ENCODE measurements at regions not wholly inside any gene's neighbourhood (a gene's known extent, or its start where the extent isn't known, plus 50 kb on each side); places are given as distances from the start of the nearest gene placed in this dataset.

- no peak for DNase-seq (ENCODE audit: low read depth in 2 of 2)
These were observed 128.0 kb downstream of the KIF20B start for GRCh38 chr10:89829262-89829886.

GRCh38 chr10:89829887-89830269 is 128.5 kb downstream of the KIF20B start:
- no peak for DNase-seq (ENCODE audit: low read depth in 2 of 2)

- DNase-seq (ENCODE audit: low read depth in 2 of 2), result no peak
These were observed 129.2 kb downstream of the KIF20B start for GRCh38 chr10:89830624-89831023.

- no peak for DNase-seq (ENCODE audit: low read depth in 2 of 2)
These were observed 135.4 kb downstream of the KIF20B start for GRCh38 chr10:89836840-89837164.

- peak in 1 of 2 experiments; percentile 26 for DNase-seq (ENCODE audit: low read depth in 2 of 2)
These were observed 136.0 kb downstream of the KIF20B start for GRCh38 chr10:89837165-89838043.

GRCh38 chr10:89838044-89838615 is 136.7 kb downstream of the KIF20B start:
- DNase-seq (ENCODE audit: low read depth in 2 of 2), result no peak

- no peak for DNase-seq (ENCODE audit: low read depth in 2 of 2)
These were observed 144.3 kb downstream of the KIF20B start for GRCh38 chr10:89845541-89846280.

GRCh38 chr10:89846281-89846630 is 144.9 kb downstream of the KIF20B start:
- DNase-seq (ENCODE audit: low read depth in 2 of 2), result no peak

GRCh38 chr10:89846786-89847185 is 145.4 kb downstream of the KIF20B start:
- DNase-seq (ENCODE audit: low read depth in 2 of 2), result no peak

- no peak for DNase-seq (ENCODE audit: low read depth in 2 of 2)
These were observed 151.5 kb downstream of the KIF20B start for GRCh38 chr10:89852872-89853271.

- DNase-seq (ENCODE audit: low read depth in 2 of 2), result no peak
These were observed 152.4 kb downstream of the KIF20B start for GRCh38 chr10:89853781-89854191.

GRCh38 chr10:89857431-89858042 is 156.1 kb downstream of the KIF20B start:
- DNase-seq (ENCODE audit: low read depth in 2 of 2), result no peak

- DNase-seq (ENCODE audit: low read depth in 2 of 2), result no peak
These were observed 159.8 kb downstream of the KIF20B start for GRCh38 chr10:89861199-89861573.

- no peak for DNase-seq (ENCODE audit: low read depth in 2 of 2)
These were observed 160.4 kb downstream of the KIF20B start for GRCh38 chr10:89861584-89862301.

GRCh38 chr10:89867964-89868363 is 166.6 kb downstream of the KIF20B start:
- no peak for DNase-seq (ENCODE audit: low read depth in 2 of 2)

- DNase-seq (ENCODE audit: low read depth in 2 of 2), result no peak
These were observed 167.8 kb downstream of the KIF20B start for GRCh38 chr10:89869180-89869579.

- DNase-seq (ENCODE audit: low read depth in 2 of 2), result no peak
These were observed 168.3 kb downstream of the KIF20B start for GRCh38 chr10:89869592-89870156.

- DNase-seq (ENCODE audit: low read depth in 2 of 2), result no peak
These were observed 169.5 kb downstream of the KIF20B start for GRCh38 chr10:89870936-89871335.

GRCh38 chr10:89873055-89873454 is 171.7 kb downstream of the KIF20B start:
- no peak for DNase-seq (ENCODE audit: low read depth in 2 of 2)

GRCh38 chr10:89875557-89875956 is 174.2 kb downstream of the KIF20B start:
- no peak for DNase-seq (ENCODE audit: low read depth in 2 of 2)

GRCh38 chr10:89879121-89879520 is 177.7 kb downstream of the KIF20B start:
- no peak for DNase-seq (ENCODE audit: low read depth in 2 of 2)
